Thoracic aorta (tissue), 2 donors: ENCODE measurements at regions not wholly inside any gene's neighbourhood (a gene's known extent, or its start where the extent isn't known, plus 50 kb on each side); places are given as distances from the start of the nearest gene placed in this dataset.

Experiments used
- ATAC-seq: fragments of 150-250 bp; one replicate; pipeline ENCODE4 v1.8.0; 2017; ENCODE audit warnings: low read depth; ENCODE audit not compliant: insufficient number of reproducible peaks, low FRiP score
- DNase-seq: peaks from one replicate; pipeline ENCODE4 v3.0.0-alpha.2; 2020; ENCODE audit warnings: low spot score
- H3K27ac ChIP-seq, 2 donors: fragments of 200-600 bp; sonication (generic); 1 replicate in 1 of 2; 2 replicates in 1 of 2; pipeline ENCODE4 v1.5.1; 2016; ENCODE audit warnings: mild to moderate bottlenecking in 2 of 2, moderate library complexity in 2 of 2
- H3K27me3 ChIP-seq: fragments of 200-600 bp; sonication (generic); replicated peaks from 2 replicates; pipeline ENCODE4 v1.6.0; 2016; ENCODE audit warnings: mild to moderate bottlenecking; ENCODE audit not compliant: insufficient read depth
- H3K36me3 ChIP-seq: fragments of 200-600 bp; sonication (generic); one replicate; pipeline ENCODE4 v1.5.1; 2016
- H3K4me1 ChIP-seq, 2 donors: fragments of 200-600 bp; sonication (generic); 1 replicate in 1 of 2; 2 replicates in 1 of 2; pipeline versions ENCODE4 v1.5.1 to v1.6.0; 2016; ENCODE audit warnings: low read depth in 2 of 2, mild to moderate bottlenecking in 1 of 2; ENCODE audit not compliant: control insufficient read depth in 1 of 2
- H3K4me3 ChIP-seq: fragments of 200-600 bp; sonication (generic); 2 replicates; pipeline ENCODE4 v1.5.1; 2016; ENCODE audit warnings: mild to moderate bottlenecking
- H3K9me3 ChIP-seq: fragments of 200-600 bp; sonication (generic); 2 replicates; pipeline ENCODE4 v1.5.1; 2016
- TF ChIP-seq, protein P1 (sequence below): fragments of 200-600 bp; sonication (generic); IDR thresholded peaks from one replicate; pipeline ENCODE4 v1.5.1; 2019; ENCODE audit warnings: antibody characterized with exemption

DNA sequence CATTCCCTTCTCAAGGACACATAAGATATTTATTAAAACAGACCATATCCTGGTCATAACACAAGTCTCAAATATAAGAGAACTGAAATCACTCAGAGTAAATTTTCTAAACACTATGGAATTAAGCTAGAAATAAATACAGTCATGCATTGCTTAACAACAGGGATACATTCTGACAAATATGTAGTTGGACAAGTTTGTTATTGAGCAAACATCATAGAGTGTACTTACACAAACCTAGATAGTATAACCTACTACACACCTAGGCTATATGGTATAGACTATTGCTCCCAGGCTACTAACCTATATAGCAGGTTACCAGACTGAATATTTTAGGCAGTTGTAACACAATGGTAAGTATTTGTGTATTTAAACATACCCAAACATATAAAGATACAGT lies 104.0 kb downstream of the MIS18A start:
- no peaks in the 10 kb centered on the region for H3K36me3 ChIP-seq
- no peaks in the 10 kb centered on the region for H3K9me3 ChIP-seq
- H3K27ac ChIP-seq: no peak overlapping the region
- no peaks in the 10 kb centered on the region for H3K27me3 ChIP-seq
- TF ChIP-seq, protein P1, sequence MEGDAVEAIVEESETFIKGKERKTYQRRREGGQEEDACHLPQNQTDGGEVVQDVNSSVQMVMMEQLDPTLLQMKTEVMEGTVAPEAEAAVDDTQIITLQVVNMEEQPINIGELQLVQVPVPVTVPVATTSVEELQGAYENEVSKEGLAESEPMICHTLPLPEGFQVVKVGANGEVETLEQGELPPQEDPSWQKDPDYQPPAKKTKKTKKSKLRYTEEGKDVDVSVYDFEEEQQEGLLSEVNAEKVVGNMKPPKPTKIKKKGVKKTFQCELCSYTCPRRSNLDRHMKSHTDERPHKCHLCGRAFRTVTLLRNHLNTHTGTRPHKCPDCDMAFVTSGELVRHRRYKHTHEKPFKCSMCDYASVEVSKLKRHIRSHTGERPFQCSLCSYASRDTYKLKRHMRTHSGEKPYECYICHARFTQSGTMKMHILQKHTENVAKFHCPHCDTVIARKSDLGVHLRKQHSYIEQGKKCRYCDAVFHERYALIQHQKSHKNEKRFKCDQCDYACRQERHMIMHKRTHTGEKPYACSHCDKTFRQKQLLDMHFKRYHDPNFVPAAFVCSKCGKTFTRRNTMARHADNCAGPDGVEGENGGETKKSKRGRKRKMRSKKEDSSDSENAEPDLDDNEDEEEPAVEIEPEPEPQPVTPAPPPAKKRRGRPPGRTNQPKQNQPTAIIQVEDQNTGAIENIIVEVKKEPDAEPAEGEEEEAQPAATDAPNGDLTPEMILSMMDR: no peak
- H3K4me3 ChIP-seq: no peak overlapping the region
- no peaks in the 10 kb centered on the region for H3K4me1 ChIP-seq
- ATAC-seq (no peak), DNase-seq (no peak)

DNA sequence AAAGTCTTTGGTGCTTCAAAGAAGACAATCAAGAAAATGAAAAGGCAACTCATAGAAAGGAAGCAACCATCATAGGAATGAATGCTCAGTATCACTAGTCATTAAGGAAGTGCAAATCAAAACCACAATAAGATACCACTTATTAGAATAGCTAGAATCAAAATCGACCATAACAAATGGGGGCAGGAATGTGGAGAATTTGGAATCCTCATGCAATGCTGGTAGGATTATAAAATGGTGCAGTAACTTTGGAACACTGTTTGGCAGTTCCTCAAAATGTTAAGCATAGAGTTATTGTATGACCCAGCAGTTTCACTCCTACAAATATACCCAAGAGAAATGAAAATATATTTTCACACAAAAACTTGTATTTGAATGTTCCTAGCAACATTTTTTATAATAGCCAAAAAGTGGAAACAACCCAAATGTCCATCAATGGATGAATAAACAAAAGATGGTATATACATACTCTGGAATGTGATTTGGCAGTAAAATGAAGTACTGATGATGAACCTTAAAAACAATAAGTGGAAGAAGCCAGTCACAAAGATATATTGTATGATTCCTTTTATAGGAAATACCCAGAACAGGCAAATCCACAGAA lies 105.6 kb downstream of the MIS18A start:
- no peak for DNase-seq
- TF ChIP-seq, protein P1: no peak

DNA sequence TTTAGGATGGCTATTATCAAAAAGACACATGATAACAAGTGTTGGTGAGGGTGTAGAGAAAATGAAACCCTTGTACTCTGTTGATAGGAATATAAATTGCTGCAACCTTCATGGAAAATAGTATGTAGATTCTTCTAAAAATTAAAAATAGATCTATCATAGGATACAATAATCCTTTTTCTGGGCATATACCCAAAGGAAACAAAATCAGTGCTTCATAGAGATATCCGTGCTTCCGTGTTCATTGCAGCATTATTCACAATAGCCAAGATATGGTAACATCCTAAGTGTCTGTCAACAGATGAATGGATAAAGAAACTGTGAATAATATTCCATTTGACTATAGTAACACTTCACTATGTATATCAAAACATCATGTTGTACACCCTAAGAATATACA lies 106.7 kb downstream of the MIS18A start:
- no peaks in the 10 kb centered on the region for H3K9me3 ChIP-seq

More for the DNA sequence above, 105.6 kb downstream of the MIS18A start:
- no peaks in the 10 kb centered on the region for H3K36me3 ChIP-seq
- no peaks in the 10 kb centered on the region for H3K9me3 ChIP-seq
- no peak overlapping the region for H3K27ac ChIP-seq
- no peak overlapping the region for H3K4me3 ChIP-seq
- no peak for ATAC-seq
- no peaks in the 10 kb centered on the region for H3K4me1 ChIP-seq
- no peaks in the 10 kb centered on the region for H3K27me3 ChIP-seq

DNA sequence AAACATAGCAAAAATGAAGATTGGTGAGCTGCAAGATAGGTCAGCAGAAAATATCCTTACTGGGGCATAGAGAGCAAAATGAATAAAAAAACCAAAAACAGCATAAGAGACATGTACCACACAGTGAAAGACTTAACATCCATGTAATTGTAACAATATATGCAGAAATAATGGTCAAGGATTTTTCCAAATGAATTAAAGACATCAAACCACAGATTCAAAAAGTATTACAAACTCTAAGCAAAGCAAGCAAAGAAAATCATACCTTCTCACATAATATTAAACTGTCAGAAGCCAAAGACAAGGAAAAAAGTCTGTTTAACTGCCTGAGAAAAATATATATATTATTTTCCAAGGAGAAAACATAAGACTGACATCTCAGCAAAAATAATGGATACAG lies 111.3 kb downstream of the MIS18A start:
- Histone ChIP-seq H3K27ac (no peak overlapping the region), H3K27me3 (no peaks in the 10 kb centered on the region), H3K36me3 (no peaks in the 10 kb centered on the region), H3K4me1 (no peaks in the 10 kb centered on the region), H3K9me3 (no peaks in the 10 kb centered on the region), H3K4me3 (no peak overlapping the region)
- TF ChIP-seq, protein P1: no peak
- ATAC-seq: no peak
- no peak for DNase-seq

More for the DNA sequence above, 106.7 kb downstream of the MIS18A start:
- no peak overlapping the region for H3K4me3 ChIP-seq
- no peak overlapping the region for H3K27ac ChIP-seq
- DNase-seq (no peak), ATAC-seq (no peak)
- TF ChIP-seq, protein P1: no peak
- H3K36me3 ChIP-seq: no peaks in the 10 kb centered on the region
- no peaks in the 10 kb centered on the region for H3K4me1 ChIP-seq
- no peaks in the 10 kb centered on the region for H3K27me3 ChIP-seq

DNA sequence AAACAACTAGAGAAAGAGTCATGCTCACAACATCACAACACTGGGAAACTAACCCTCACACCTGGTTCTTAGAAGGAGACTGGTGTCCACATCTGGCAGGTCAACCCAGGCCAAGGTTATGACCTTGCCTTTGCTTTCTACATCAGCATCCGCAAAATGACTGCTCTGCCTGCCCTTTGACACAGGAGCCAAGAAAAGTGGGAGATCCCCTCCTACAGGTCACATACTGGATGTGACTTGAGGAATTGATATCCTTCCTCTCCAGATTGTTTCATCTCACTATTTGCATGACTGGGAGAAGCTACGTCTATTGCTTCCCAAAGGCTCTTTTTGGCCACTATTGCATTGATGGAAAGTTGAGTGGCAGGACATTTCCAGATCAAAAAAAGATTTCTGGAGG lies 115.5 kb downstream of the MIS18A start:
- DNase-seq: no peak
- Histone ChIP-seq H3K4me3 (no peak overlapping the region), H3K27me3 (no peaks in the 10 kb centered on the region), H3K36me3 (no peaks in the 10 kb centered on the region), H3K27ac (no peak overlapping the region), H3K4me1 (no peaks in the 10 kb centered on the region), H3K9me3 (no peaks in the 10 kb centered on the region)
- TF ChIP-seq, protein P1: no peak
- no peak for ATAC-seq
